ENCODE measurements at regions not wholly inside any gene's neighbourhood (a gene's known extent, or its start where the extent isn't known, plus 50 kb on each side); places are given as distances from the start of the nearest gene placed in this dataset.

DNA sequence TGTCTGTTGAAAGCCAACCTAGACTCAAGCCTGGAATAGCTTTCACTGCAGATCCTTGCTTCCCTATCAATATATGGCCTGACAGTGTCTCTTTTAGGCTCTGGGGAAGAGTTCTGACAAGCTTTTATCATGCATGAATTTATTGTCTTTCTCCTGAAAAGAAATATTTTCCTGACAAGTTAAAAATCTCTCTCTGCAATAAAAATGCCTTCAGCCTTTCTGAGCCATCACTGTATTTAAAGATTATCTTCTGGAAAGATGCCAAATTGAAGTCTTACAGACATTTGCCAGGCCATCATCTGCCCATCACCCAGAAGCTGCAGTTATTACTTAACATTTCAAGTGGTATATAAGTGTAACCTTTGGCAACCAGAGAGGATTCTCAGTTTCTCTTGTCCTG, 88.1 kb upstream of the HTR1A start:
- no peak overlapping the region for H3K27ac ChIP-seq
- TF ChIP-seq, protein P1, sequence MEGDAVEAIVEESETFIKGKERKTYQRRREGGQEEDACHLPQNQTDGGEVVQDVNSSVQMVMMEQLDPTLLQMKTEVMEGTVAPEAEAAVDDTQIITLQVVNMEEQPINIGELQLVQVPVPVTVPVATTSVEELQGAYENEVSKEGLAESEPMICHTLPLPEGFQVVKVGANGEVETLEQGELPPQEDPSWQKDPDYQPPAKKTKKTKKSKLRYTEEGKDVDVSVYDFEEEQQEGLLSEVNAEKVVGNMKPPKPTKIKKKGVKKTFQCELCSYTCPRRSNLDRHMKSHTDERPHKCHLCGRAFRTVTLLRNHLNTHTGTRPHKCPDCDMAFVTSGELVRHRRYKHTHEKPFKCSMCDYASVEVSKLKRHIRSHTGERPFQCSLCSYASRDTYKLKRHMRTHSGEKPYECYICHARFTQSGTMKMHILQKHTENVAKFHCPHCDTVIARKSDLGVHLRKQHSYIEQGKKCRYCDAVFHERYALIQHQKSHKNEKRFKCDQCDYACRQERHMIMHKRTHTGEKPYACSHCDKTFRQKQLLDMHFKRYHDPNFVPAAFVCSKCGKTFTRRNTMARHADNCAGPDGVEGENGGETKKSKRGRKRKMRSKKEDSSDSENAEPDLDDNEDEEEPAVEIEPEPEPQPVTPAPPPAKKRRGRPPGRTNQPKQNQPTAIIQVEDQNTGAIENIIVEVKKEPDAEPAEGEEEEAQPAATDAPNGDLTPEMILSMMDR (conservative IDR thresholded peaks at IDR 0.05): no peak
- no peak for TF ChIP-seq ZFX (IDR thresholded peaks at IDR 0.05)

DNA sequence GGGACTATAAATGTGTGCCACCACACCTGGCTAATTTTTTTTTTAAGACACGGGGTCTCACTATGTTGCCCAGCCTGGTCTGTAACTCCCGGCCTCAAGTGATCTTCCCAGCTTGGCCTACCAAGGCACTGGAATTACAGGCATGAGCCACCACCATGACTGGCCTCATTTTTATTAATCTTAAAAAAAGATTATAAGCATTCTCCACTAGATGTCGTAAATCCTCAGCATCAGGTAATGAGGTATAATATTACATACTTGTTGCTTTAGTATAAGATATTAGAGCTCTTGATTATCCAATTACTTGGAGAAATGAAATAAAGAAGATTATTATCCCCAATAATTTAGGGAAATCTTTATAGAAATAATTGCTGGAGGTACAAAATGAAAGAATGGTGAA, 78.2 kb upstream of the HTR1A start:
- no peak overlapping the region for H3K27ac ChIP-seq
- no peak for TF ChIP-seq ZFX (IDR thresholded peaks at IDR 0.05)
- TF ChIP-seq, protein P1 (conservative IDR thresholded peaks at IDR 0.05): peak; percentile 56

DNA sequence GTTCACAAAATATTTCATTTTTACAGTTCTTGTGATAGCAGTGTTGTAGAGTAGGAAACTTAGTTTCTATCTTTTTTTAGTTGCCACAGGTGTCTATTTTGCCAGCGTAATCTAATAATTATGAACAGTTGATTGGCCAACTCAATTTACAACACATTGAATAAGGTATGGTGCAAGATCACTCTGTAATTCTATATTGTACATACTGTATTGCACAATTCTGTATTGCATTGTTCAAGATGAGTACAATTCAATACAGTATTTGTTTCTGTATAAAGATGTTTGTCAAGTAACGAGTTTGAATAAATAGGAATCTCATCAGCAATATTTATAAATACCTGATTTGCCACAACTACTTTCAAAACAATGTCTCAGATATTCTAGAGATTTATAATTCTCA, 64.2 kb upstream of the HTR1A start:
- no peak overlapping the region for H3K27ac ChIP-seq
- TF ChIP-seq, protein P1 (conservative IDR thresholded peaks at IDR 0.05): no peak
- TF ChIP-seq ZFX (IDR thresholded peaks at IDR 0.05): no peak

DNA sequence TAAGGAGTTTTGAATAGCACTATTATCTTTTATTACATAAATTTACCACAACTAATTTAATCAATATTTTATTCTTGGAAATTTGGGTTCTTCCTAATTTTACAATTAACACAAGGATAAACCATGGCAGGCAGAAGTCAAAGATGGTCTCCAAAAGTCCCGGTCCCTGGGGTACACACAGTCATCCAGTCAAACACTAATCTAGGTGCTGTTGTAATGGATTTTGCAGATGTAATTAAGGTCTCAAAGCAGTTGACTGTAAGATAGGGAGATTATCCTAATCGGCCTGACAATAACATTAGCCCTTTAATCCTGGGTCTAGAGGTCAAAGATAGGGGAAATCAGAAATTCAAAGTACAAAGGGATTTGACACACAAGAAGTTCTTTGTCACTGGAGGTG, 57.5 kb upstream of the HTR1A start:
- H3K27ac ChIP-seq: no peak overlapping the region
- no peak for TF ChIP-seq ZFX (IDR thresholded peaks at IDR 0.05)
- TF ChIP-seq, protein P1 (conservative IDR thresholded peaks at IDR 0.05): no peak

DNA sequence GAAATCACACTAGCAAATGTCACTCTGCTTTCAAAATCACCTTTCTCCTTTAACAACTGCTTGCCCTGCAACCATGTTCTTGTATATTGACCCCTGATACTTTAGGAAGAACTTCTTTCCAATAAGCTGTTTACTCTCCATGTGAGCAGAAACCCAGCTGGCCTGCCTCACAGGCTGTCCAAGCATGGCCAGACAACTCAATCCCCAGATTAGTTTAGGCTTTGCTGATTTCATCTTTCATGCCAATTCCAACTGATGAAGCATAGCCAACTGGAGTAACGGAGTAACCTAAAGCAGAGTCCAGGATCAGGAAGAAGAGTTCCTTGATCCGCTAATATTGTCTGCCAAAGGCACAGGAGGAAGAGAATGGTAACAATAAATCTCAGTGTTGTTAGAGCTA, 56.7 kb upstream of the HTR1A start:
- TF ChIP-seq ZFX (IDR thresholded peaks at IDR 0.05): no peak
- TF ChIP-seq, protein P1 (conservative IDR thresholded peaks at IDR 0.05): no peak
- H3K27ac ChIP-seq: no peak overlapping the region

DNA sequence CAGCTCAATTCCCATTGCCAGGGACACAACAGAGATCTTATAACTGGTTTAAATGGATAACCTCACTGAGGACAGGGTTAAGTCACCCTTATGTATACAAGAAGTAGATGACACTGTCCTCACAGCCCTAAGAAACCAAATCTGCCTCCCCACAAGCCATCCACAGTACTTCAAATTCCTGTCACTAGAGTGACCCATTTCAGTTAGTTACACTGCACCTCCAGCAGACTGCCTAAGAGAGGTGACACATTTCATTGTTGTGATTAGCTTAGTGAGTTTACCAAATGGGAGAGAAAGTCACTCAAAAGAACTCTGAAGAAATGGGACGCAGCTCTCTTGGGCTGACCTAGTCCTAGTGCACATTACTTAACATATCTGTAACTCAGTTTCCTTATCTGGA, 53.6 kb upstream of the HTR1A start:
- TF ChIP-seq ZFX (IDR thresholded peaks at IDR 0.05): no peak
- TF ChIP-seq, protein P1 (conservative IDR thresholded peaks at IDR 0.05): no peak
- no peak overlapping the region for H3K27ac ChIP-seq
